ENCODE measurements at regions not wholly inside any gene's neighbourhood (a gene's known extent, or its start where the extent isn't known, plus 50 kb on each side); places are given as distances from the start of the nearest gene placed in this dataset.

DNA sequence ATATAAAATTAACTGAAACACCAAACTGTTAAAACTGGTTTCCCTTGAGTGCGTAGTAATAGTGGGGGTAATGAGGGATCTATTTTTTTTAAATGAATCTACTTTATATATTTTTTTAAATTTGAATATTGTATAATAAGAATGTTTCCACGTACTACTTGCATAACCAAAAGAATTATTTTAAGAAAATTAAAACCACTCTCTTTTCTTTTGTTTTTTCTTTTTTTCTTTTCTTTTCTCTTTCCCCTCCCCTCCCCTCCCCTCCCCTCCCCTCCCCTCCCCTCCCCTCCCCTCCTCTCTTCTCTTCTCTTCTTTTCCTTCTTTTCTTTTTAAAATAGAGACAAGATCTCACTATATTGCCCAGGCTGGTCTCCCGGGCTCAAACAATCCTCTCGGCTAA lies 166.9 kb upstream of the MID1 start:
- TF ChIP-seq EP300 (IDR thresholded peaks at IDR 0.05; ENCODE audit: borderline replicate concordance in 1 of 2, low read depth in 2 of 2, low read length in 2 of 2) (no peak), POLR2A (IDR thresholded peaks at IDR 0.05; ENCODE audit: control extremely low read depth in 1 of 2, low read depth in 2 of 2, low read length in 2 of 2) (no peak), POLR2AphosphoS5 (IDR thresholded peaks at IDR 0.05; ENCODE audit: low read depth, low read length) (no peak), SRF (IDR thresholded peaks at IDR 0.05; ENCODE audit: low read depth, low read length) (no peak), SIX5 (IDR thresholded peaks at IDR 0.05; ENCODE audit: low read depth, low read length) (no peak), SP2 (IDR thresholded peaks at IDR 0.05; ENCODE audit: low read length) (no peak), RAD21 (IDR thresholded peaks at IDR 0.05 in 1 of 2, conservative IDR thresholded peaks at IDR 0.05 in 1 of 2; ENCODE audit: low read depth in 2 of 2, low read length in 2 of 2) (no peak)
- TF ChIP-seq, protein P1, sequence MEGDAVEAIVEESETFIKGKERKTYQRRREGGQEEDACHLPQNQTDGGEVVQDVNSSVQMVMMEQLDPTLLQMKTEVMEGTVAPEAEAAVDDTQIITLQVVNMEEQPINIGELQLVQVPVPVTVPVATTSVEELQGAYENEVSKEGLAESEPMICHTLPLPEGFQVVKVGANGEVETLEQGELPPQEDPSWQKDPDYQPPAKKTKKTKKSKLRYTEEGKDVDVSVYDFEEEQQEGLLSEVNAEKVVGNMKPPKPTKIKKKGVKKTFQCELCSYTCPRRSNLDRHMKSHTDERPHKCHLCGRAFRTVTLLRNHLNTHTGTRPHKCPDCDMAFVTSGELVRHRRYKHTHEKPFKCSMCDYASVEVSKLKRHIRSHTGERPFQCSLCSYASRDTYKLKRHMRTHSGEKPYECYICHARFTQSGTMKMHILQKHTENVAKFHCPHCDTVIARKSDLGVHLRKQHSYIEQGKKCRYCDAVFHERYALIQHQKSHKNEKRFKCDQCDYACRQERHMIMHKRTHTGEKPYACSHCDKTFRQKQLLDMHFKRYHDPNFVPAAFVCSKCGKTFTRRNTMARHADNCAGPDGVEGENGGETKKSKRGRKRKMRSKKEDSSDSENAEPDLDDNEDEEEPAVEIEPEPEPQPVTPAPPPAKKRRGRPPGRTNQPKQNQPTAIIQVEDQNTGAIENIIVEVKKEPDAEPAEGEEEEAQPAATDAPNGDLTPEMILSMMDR (IDR thresholded peaks at IDR 0.05; ENCODE audit: control extremely low read depth in 1 of 3, insufficient read depth in 1 of 3, low read depth in 1 of 3, low read length in 3 of 3) = no peak
- TF ChIP-seq, protein P2, sequence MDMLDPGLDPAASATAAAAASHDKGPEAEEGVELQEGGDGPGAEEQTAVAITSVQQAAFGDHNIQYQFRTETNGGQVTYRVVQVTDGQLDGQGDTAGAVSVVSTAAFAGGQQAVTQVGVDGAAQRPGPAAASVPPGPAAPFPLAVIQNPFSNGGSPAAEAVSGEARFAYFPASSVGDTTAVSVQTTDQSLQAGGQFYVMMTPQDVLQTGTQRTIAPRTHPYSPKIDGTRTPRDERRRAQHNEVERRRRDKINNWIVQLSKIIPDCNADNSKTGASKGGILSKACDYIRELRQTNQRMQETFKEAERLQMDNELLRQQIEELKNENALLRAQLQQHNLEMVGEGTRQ (IDR thresholded peaks at IDR 0.05; ENCODE audit: low read length) = no peak
